ENCODE measurements at regions not wholly inside any gene's neighbourhood (a gene's known extent, or its start where the extent isn't known, plus 50 kb on each side); places are given as distances from the start of the nearest gene placed in this dataset.

DNA sequence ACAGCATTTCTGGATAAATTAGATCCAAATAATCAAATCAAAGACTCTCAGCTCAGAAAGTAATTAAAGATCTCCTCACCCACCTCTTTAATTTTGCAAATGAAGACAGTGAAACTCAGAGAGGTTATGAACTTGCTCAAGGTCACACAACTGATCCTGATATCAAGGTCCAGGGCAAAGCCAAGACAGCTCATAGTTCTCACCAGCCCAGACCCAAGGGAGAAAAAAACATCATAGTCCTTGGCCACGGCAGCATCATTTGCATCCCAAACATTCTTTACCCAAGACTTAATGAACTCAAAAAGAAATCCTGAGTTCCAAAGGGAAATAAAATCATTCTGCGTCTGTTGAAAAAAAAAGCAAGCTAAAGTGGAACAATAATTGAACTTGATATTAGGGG, 112.1 kb downstream of the DAD1 start:
- DNase-seq, result no peak

DNA sequence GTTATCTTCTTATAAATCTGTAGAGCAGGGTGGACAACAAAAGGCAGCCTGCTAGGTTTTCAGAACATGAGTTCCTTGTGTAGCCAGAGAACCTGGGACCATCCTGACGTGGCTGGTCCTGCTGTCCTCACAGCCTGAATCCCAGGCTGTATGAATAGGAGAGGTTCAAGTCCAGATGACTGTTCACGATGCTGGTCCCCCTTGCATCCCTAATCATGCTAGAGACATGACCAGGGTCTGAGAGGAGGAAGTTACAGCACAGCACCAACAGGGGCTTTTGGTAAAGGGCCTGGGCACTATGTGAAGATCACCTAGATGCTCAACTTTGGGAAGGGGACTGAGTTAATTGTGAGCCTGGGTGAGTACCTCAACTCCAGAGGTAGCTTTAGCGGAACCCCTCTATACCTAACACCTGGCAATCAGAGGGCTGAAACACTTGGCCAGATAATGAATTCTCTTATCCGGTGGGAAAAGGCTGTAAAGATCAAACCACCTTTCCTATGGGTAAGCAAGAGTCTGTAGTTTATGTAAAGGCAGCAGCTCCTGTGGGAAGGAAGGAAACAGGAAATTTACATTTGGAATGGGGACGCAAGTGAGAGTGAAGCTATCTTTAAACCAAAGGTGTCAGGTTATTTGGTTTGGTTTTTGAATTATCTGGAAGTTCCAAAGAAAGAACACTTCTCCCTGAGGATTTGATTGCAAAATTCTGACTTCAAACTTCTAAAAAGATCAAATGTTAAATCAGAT, 112.8 kb downstream of the DAD1 start:
- no peak for DNase-seq

DNA sequence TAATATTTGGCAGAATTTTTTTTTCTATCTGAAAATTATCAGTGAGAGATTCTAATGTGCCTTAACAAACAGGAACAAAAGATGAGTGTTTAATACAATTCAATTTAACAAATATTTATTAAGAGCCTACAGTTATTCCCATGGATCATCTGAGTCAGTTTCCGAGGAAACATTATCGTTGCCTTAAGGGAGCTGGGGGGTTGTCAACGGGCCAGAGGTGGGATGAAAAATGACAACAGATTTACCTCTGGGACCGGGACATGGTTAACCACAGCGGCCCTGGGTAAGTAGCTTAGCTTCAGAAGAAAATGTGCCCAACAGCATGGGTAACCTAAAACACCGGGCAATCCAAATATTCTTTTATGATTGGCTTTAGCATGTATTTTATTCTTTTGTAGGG, 113.6 kb downstream of the DAD1 start:
- no peak for DNase-seq

GRCh38 chr14:22474730-22475351, 114.2 kb downstream of the DAD1 start:
- DNase-seq, result peak; percentile 70

- peak; percentile 47 for DNase-seq
Measured at GRCh38 chr14:22472935-22473854, 115.8 kb downstream of the DAD1 start.

GRCh38 chr14:22472466-22472865, 116.6 kb downstream of the DAD1 start:
- DNase-seq, result no peak

GRCh38 chr14:22471545-22472121, 117.4 kb downstream of the DAD1 start:
- DNase-seq, result peak; percentile 45

DNA sequence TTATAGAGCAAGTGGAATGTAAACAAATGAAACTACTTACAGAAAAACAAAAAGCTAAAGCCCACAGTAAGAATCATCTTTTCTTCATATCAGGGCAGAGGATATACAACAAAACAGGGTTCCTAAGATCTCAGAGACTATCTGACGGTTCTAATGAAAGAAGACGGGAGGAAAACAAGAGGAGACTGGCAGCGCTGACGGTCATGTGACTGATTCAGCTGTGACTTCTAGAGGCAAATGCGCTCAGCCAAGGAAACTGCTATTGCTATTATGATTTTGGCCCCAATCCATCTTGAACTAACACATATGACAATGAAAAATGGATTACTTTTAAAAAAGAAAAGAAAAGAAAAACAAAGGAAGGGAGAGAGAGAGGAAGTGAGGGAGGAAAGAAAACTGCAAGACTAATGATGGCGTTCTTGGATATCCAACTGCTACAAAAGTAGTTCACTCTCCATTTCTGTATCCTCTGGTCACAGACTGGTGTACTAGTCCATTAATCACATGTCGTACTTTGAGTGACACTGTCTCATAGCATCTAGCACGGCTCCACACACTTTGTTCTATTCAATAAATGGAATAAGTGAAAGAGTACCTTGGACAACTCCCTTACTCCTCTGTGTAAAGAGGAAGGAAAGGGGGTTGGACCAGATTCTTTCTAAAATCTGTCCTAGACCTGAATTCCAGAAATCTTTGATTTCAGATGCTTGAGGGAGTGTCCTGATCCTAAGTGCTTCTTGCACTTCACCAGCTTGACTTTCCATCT, 119.3 kb downstream of the DAD1 start:
- peak; percentile 32 for DNase-seq

DNA sequence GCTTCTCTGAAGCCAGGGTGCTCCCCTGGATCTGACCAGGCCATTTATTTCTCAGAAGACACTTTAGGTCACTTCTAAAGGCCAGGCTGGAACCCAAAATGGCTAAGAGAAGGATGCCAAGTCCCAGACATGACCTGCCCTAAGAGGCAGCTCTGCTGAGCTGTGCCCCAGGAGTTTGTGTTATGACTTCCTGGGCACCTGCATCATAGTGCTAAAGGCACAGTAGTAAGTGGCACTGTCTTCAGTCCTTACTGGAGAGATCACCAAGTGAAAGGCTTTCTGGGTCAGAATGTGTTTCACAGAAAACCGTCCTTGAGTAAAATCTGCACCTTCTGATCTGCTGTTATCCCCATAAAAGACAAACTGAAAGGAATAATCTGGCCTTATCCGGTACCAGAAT, 120.2 kb downstream of the DAD1 start:
- no peak for DNase-seq

DNA sequence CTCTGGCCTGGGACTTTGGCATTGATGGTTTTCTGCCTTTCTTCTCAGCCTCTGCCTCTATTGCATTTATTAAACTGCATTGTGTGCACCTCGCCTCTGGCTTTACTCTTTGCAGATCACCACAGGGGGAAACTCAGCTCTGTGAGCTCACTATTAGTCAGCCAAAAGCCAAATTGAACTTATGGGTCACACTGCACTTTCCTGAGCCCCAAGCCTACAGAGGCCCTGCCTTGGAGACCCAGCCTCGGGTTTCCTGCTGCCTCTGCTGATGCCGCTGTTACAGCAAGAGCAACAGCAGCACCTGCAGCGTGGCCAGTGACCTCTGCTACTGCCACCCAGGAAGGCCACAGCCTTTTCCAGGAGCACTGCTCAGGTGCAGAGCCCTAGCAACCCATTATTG, 122.5 kb downstream of the DAD1 start:
- DNase-seq, result no peak

DNA sequence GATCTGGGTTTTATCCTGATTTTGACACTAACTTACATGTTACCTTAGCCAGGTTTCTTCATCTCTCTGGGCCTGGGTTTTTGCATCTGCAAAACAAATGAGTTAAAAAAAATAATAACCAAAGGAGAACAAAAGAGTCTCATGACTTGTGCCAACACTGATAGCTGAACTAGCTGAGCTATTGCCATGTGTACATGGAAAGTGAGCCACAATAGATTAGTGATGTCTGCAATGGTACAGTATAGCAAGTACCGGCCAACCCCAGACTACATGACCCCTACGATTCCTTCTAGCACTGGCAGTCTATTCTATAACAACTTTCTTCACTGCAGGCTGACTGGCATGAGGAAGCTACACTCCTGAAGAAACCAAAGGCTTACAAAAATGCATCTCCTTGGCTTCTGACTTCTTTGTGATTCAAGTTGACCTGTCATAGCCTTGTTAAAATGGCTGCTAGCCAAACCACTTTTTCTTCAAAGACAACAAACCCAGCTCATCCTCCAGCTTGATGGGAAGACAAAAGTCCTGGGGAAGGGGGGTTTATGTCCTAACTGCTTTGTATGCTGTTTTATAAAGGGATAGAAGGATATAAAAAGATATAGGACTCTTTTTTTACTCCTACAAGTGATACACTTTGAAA, 123.7 kb downstream of the DAD1 start:
- no peak for DNase-seq

- DNase-seq, result no peak
Measured at GRCh38 chr14:22464422-22465142, 124.4 kb downstream of the DAD1 start.

DNA sequence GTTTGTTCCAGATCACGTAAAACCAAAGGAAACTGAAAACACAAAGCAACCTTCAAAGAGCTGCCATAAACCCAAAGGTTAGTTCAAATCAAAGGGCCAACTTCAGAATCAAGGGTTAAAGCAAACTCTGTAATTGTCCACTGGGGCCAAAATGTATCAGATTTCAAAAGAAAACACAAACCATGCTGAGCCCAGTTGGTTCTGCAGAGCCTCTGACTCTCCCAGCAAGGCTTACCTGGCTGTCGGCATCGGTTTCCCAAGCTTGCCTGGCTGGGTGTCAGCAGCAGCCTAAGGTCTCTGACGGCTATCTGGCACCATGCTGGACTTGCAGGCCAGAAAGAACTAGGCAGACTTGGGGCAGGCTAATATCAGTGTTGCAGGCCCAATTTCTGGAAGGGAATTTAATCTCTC, 125.3 kb downstream of the DAD1 start:
- DNase-seq, result no peak

DNA sequence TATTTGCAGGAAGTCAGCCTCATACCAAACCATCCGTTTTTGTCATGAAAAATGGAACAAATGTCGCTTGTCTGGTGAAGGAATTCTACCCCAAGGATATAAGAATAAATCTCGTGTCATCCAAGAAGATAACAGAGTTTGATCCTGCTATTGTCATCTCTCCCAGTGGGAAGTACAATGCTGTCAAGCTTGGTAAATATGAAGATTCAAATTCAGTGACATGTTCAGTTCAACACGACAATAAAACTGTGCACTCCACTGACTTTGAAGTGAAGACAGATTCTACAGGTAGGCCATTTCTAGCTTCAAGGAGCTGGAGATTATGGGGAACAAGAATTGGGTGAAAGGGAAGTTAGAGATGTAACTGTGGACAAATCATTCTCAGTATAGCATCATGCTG, 126.1 kb downstream of the DAD1 start:
- DNase-seq, result no peak

DNA sequence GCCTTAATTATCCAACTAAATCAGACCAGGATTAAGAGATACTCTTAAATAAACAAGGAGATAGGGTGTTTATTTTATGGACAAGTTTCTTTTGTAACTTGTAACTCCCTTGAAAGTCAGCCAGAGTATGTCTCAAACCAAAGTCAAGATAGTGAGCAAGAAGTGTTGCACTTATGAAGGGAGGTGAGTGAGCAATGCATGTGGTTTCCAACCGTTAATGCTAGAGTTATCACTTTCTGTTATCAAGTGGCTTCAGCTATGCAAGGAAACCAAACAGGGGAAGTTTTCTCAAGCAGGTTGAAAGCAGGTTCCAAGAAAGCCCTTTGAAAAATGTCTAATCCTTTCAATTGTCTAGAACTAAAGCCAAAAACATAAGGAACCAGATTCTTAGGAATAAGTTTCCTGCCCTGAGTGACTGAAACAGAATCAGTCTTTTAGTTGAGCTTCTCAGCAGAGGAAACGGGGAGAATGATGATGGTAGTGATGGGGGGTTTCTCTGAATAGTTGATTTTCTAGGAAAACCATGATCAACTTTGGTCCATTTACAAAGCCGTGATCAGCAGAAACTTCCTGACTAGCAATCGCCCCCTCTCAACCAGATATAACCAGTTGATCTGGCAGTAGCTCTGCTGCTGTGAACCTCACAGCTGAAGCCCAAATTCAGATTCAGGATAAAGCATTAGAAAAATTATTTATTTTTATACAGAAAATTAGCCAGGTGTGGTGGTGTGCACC, 128.4 kb downstream of the DAD1 start:
- DNase-seq, result no peak

- no peak for DNase-seq
Measured at GRCh38 chr14:22458737-22459136, 130.3 kb downstream of the DAD1 start.

DNA sequence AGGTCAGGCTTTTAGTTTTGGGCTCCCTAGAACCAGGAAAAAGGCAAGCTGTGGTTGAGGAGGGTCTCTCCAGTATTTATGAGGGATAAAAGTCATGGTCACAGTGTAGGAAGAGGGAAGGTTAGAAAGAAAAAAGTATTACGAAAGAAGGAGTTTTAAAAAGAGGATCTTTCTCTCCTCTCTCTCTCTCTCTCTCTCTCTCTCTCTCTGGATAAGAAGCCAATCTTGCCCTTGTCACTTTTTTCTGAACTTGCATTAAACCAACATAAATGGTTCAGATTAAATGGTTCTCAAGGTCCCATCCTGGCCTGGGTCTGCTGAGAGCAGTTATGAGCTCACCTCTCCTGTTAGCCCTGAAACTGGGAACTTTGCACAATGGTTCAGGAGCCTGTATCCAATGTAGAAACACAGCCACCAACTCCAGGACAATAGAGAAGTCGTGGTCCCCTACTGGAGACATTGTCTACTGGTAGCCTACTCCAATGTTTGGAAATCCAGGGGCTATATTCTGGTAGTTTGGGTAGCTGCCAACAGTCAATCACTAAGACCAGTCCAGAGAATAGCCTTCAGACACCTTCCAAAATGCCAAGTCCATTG, 131.9 kb downstream of the DAD1 start:
- DNase-seq, result no peak

GRCh38 chr14:22456421-22456820, 132.6 kb downstream of the DAD1 start:
- no peak for DNase-seq

- no peak for DNase-seq
Measured at GRCh38 chr14:22452330-22452729, 136.7 kb downstream of the DAD1 start.

GRCh38 chr14:22450266-22450665, 138.8 kb downstream of the DAD1 start:
- no peak for DNase-seq

Data from NCI-H446 treated with DMSO at 0.1 percent for 48 hours (cell line).